HAP-1 (cell line): ENCODE measurements at regions not wholly inside any gene's neighbourhood (a gene's known extent, or its start where the extent isn't known, plus 50 kb on each side); places are given as distances from the start of the nearest gene placed in this dataset.

Experiments
- DNase-seq, 2 experiments: peaks; one replicate each; pipeline ENCODE4 v3.0.0-alpha.2; 2016 to 2020; ENCODE audit warnings: low spot score in 2 of 2
- H3K27me3 ChIP-seq: fragments of 250-450 bp; sonication (Bioruptor Pico); 2 replicates; pipeline ENCODE4 v1.5.1; 2020; ENCODE audit warnings: low read depth, mild to moderate bottlenecking, moderate library complexity
- H3K36me3 ChIP-seq: fragments of 250-450 bp; sonication (Bioruptor Pico); replicated peaks from 2 replicates; pipeline ENCODE4 v1.5.1; 2020; ENCODE audit warnings: mild to moderate bottlenecking
- H3K4me1 ChIP-seq: fragments of 250-450 bp; sonication (Bioruptor Pico); 2 replicates; pipeline ENCODE4 v1.5.1; 2020; ENCODE audit warnings: mild to moderate bottlenecking
- H3K4me3 ChIP-seq: fragments of 250-450 bp; sonication (Bioruptor Pico); 2 replicates; pipeline ENCODE4 v1.5.1; 2020; ENCODE audit warnings: mild to moderate bottlenecking, moderate library complexity
- H3K9me3 ChIP-seq: fragments of 250-450 bp; sonication (Bioruptor Pico); 2 replicates; pipeline ENCODE4 v1.5.1; 2020; ENCODE audit warnings: mild to moderate bottlenecking, moderate library complexity
- in situ Hi-C: fragments of 300-500 bp; cut with MboI; formaldehyde crosslinking; loops from 3 replicates; pipeline ENCODE4 v1.14.3; 2020; ENCODE audit warnings: low sequenced_read_pairs, inconsistent platforms, mixed read lengths

GRCh38 chr9:82342046-82342445 lies 353.5 kb downstream of the SPATA31D1 start:
- H3K27me3 ChIP-seq: no peaks in the 10 kb centered on the region
- H3K9me3 ChIP-seq: no peaks in the 10 kb centered on the region
- DNase-seq: no peak
- no peaks in the 10 kb centered on the region for H3K4me1 ChIP-seq
- in situ Hi-C loops: no loop called here
- no peak overlapping the region for H3K4me3 ChIP-seq
- H3K36me3 ChIP-seq: no peaks in the 10 kb centered on the region

GRCh38 chr9:82346040-82346439 lies 357.5 kb downstream of the SPATA31D1 start:
- Histone ChIP-seq H3K36me3 (no peaks in the 10 kb centered on the region), H3K4me1 (no peaks in the 10 kb centered on the region), H3K9me3 (no peaks in the 10 kb centered on the region), H3K4me3 (no peak overlapping the region), H3K27me3 (no peaks in the 10 kb centered on the region)
- in situ Hi-C loops: no loop called here
- no peak for DNase-seq

- H3K36me3 ChIP-seq: no peaks in the 10 kb centered on the region
- no peaks in the 10 kb centered on the region for H3K9me3 ChIP-seq
- H3K4me1 ChIP-seq: no peaks in the 10 kb centered on the region
- no peak for DNase-seq
- H3K27me3 ChIP-seq: no peaks in the 10 kb centered on the region
- in situ Hi-C loops: no loop called here
- no peak overlapping the region for H3K4me3 ChIP-seq
These were observed 365.2 kb downstream of the SPATA31D1 start for GRCh38 chr9:82353631-82354278.

GRCh38 chr9:82354279-82354659 lies 365.7 kb downstream of the SPATA31D1 start:
- in situ Hi-C loops: no loop called here
- Histone ChIP-seq H3K4me1 (no peaks in the 10 kb centered on the region), H3K4me3 (no peak overlapping the region), H3K27me3 (no peaks in the 10 kb centered on the region), H3K36me3 (no peaks in the 10 kb centered on the region), H3K9me3 (no peaks in the 10 kb centered on the region)
- DNase-seq: no peak

- Histone ChIP-seq H3K36me3 (no peaks in the 10 kb centered on the region), H3K9me3 (no peaks in the 10 kb centered on the region), H3K4me3 (no peak overlapping the region), H3K27me3 (no peaks in the 10 kb centered on the region), H3K4me1 (no peaks in the 10 kb centered on the region)
- in situ Hi-C loops: no loop called here
- no peak for DNase-seq
These were observed 367.6 kb downstream of the SPATA31D1 start for GRCh38 chr9:82356131-82356530.

- no peak for DNase-seq
These were observed 368.3 kb downstream of the SPATA31D1 start for GRCh38 chr9:82356871-82357270.

GRCh38 chr9:82363198-82363597 lies 374.6 kb downstream of the SPATA31D1 start:
- Histone ChIP-seq H3K9me3 (no peaks in the 10 kb centered on the region), H3K27me3 (no peaks in the 10 kb centered on the region), H3K4me3 (no peak overlapping the region), H3K4me1 (no peaks in the 10 kb centered on the region), H3K36me3 (no peaks in the 10 kb centered on the region)
- in situ Hi-C loops: no loop called here
- no peak for DNase-seq

More at GRCh38 chr9:82356871-82357270, 368.3 kb downstream of the SPATA31D1 start:
- Histone ChIP-seq H3K4me3 (no peak overlapping the region), H3K27me3 (no peaks in the 10 kb centered on the region), H3K9me3 (no peaks in the 10 kb centered on the region), H3K36me3 (no peaks in the 10 kb centered on the region), H3K4me1 (no peaks in the 10 kb centered on the region)
- in situ Hi-C loops: no loop called here

GRCh38 chr9:82363682-82364081 lies 375.1 kb downstream of the SPATA31D1 start:
- Histone ChIP-seq H3K36me3 (no peaks in the 10 kb centered on the region), H3K4me1 (no peaks in the 10 kb centered on the region), H3K9me3 (no peaks in the 10 kb centered on the region), H3K4me3 (no peak overlapping the region), H3K27me3 (no peaks in the 10 kb centered on the region)
- in situ Hi-C loops: no loop called here
- no peak for DNase-seq

- no peaks in the 10 kb centered on the region for H3K27me3 ChIP-seq
- no peaks in the 10 kb centered on the region for H3K4me1 ChIP-seq
- no peaks in the 10 kb centered on the region for H3K9me3 ChIP-seq
- no peak for DNase-seq
- no peak overlapping the region for H3K4me3 ChIP-seq
- no peaks in the 10 kb centered on the region for H3K36me3 ChIP-seq
- in situ Hi-C loops: no loop called here
These were observed 378.4 kb downstream of the SPATA31D1 start for GRCh38 chr9:82367016-82367415.

- H3K36me3 ChIP-seq: no peaks in the 10 kb centered on the region
- DNase-seq: no peak
- H3K27me3 ChIP-seq: no peaks in the 10 kb centered on the region
- no peak overlapping the region for H3K4me3 ChIP-seq
- in situ Hi-C loops: no loop called here
- no peaks in the 10 kb centered on the region for H3K4me1 ChIP-seq
- H3K9me3 ChIP-seq: no peaks in the 10 kb centered on the region
These were observed 379.4 kb downstream of the SPATA31D1 start for GRCh38 chr9:82367929-82368328.

GRCh38 chr9:82369251-82369945 lies 380.8 kb downstream of the SPATA31D1 start:
- in situ Hi-C loops: no loop called here

GRCh38 chr9:82375041-82375440 lies 386.5 kb downstream of the SPATA31D1 start:
- Histone ChIP-seq H3K4me1 (no peaks in the 10 kb centered on the region), H3K36me3 (no peaks in the 10 kb centered on the region), H3K4me3 (no peak overlapping the region), H3K9me3 (no peaks in the 10 kb centered on the region), H3K27me3 (no peaks in the 10 kb centered on the region)
- no peak for DNase-seq
- in situ Hi-C loops: no loop called here

More at GRCh38 chr9:82369251-82369945, 380.8 kb downstream of the SPATA31D1 start:
- Histone ChIP-seq H3K4me1 (no peaks in the 10 kb centered on the region), H3K36me3 (no peaks in the 10 kb centered on the region), H3K9me3 (no peaks in the 10 kb centered on the region), H3K27me3 (no peaks in the 10 kb centered on the region), H3K4me3 (no peak overlapping the region)
- no peak for DNase-seq

- no peak overlapping the region for H3K4me3 ChIP-seq
- no peak for DNase-seq
- in situ Hi-C loops: no loop called here
- H3K9me3 ChIP-seq: no peaks in the 10 kb centered on the region
- no peaks in the 10 kb centered on the region for H3K27me3 ChIP-seq
- no peaks in the 10 kb centered on the region for H3K36me3 ChIP-seq
- no peaks in the 10 kb centered on the region for H3K4me1 ChIP-seq
These were observed 388.2 kb downstream of the SPATA31D1 start for GRCh38 chr9:82376677-82377232.

- in situ Hi-C loops: no loop called here
- Histone ChIP-seq H3K36me3 (no peaks in the 10 kb centered on the region), H3K9me3 (no peaks in the 10 kb centered on the region), H3K4me1 (no peaks in the 10 kb centered on the region), H3K4me3 (no peak overlapping the region), H3K27me3 (no peaks in the 10 kb centered on the region)
- DNase-seq: no peak
These were observed 394.5 kb downstream of the SPATA31D1 start for GRCh38 chr9:82382887-82383616.
